Stomach smooth muscle (tissue), 2 donors: ENCODE measurements at regions not wholly inside any gene's neighbourhood (a gene's known extent, or its start where the extent isn't known, plus 50 kb on each side); places are given as distances from the start of the nearest gene placed in this dataset.

Experiments used
- H3K27ac ChIP-seq: one replicate; pipeline ENCODE4 v1.7.0; 2013; ENCODE audit warnings: mild to moderate bottlenecking, low read length, inconsistent platforms
- H3K27me3 ChIP-seq, 2 donors: one replicate each; pipeline ENCODE4 v1.7.0; 2013; ENCODE audit warnings: low read length in 2 of 2; ENCODE audit not compliant: insufficient read depth in 2 of 2, control insufficient read depth in 1 of 2
- H3K36me3 ChIP-seq, 2 donors: one replicate each; pipeline ENCODE4 v1.7.0; 2013; ENCODE audit warnings: low read length in 2 of 2; ENCODE audit not compliant: control insufficient read depth in 2 of 2, insufficient read depth in 2 of 2
- H3K4me1 ChIP-seq: one replicate; pipeline ENCODE4 v1.7.0; 2013; ENCODE audit warnings: low read length; ENCODE audit not compliant: control insufficient read depth, insufficient read depth
- H3K4me3 ChIP-seq, 2 donors: one replicate each; pipeline ENCODE4 v1.7.0; 2013; ENCODE audit warnings: low read length in 2 of 2
- H3K9ac ChIP-seq, 2 donors: one replicate each; pipeline ENCODE4 v1.7.0; 2013; ENCODE audit warnings: low read length in 2 of 2, mild to moderate bottlenecking in 1 of 2
- H3K9me3 ChIP-seq, 2 donors: one replicate each; pipeline ENCODE4 v1.7.0; 2013; ENCODE audit warnings: low read length in 2 of 2; ENCODE audit not compliant: control insufficient read depth in 2 of 2
- donor health status: healthy.
- donor health status: Pancreatic carcinoma.

DNA sequence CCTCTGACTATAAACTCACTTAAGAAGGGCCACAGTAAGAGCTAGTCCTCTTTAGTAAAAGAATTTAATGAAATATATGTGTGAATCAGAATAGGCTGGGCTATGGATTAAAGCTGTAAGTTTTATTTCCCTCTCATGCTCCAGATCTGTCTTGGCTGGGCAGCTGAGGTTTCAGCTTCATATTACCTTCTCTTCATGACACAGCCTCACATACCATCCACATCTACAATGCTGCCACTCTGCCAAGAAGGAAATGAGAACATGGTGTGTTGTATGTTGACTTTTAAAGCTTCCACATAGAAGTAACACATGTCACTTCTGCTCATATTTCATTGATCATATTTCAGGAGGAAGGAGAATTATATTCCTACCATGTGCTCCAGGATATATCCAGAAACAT, 776.0 kb upstream of the ACO1 start:
- H3K27me3 ChIP-seq = no peaks in the 10 kb centered on the region
- H3K27ac ChIP-seq = no peak overlapping the region
- no peaks in the 10 kb centered on the region for H3K4me1 ChIP-seq
- no peak overlapping the region for H3K4me3 ChIP-seq
- no peaks in the 10 kb centered on the region for H3K9me3 ChIP-seq
- H3K36me3 ChIP-seq = no peaks in the 10 kb centered on the region
- H3K9ac ChIP-seq = no peak overlapping the region

DNA sequence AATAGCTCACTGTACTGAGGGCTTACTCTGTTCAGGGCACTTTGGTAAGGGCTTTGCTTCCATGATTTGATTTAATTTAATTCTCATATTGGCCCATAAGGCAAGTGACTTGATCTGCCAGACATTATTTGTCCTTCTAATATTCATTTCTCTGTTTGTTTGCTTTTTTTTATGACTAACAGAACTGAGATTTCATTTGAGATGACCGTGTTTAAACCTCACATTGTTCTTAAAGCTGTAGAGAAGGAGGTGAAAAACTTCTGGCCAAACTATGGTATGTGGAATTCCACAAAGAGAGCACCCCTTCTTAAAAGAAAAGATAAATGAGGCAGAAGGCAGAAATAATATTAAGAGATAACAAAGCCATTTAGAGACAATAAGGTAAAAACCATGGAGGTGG, 775.6 kb upstream of the ACO1 start:
- Histone ChIP-seq H3K9ac (no peak overlapping the region), H3K27me3 (no peaks in the 10 kb centered on the region), H3K36me3 (no peaks in the 10 kb centered on the region), H3K4me3 (no peak overlapping the region), H3K9me3 (no peaks in the 10 kb centered on the region), H3K27ac (no peak overlapping the region), H3K4me1 (no peaks in the 10 kb centered on the region)

DNA sequence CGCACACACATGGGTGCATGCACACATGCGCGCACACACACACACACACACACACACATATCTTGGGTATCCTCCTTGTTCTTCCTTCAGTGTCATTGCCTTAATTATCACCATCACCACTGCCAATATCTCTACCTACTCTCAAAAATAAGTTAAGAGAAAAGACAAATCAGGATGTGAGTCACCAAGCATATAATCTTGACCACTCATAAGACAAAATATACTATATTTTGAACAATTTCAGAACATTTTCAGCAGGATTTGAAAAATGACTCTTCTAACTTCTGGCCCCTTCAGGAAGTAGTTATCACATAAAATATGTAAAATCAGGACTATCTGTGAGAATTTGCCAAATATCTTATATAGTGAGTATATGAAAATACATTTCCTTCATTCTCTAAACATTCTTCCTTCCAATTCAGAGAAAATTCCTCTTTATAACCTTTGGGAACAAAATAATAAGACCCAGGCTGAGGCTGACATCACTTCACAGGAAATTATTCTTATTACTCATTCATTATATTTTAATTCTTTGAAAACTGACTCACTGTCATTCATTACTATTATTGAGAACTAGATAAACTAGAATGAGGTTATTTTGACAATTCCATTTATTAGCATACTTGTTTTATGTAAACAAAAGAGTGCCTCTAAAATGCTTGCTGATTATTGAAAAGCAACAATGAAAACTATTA, 772.0 kb upstream of the ACO1 start:
- Histone ChIP-seq H3K27ac (no peak overlapping the region), H3K27me3 (no peaks in the 10 kb centered on the region), H3K4me3 (no peak overlapping the region), H3K9ac (no peak overlapping the region), H3K9me3 (no peaks in the 10 kb centered on the region), H3K4me1 (no peaks in the 10 kb centered on the region), H3K36me3 (no peaks in the 10 kb centered on the region)

DNA sequence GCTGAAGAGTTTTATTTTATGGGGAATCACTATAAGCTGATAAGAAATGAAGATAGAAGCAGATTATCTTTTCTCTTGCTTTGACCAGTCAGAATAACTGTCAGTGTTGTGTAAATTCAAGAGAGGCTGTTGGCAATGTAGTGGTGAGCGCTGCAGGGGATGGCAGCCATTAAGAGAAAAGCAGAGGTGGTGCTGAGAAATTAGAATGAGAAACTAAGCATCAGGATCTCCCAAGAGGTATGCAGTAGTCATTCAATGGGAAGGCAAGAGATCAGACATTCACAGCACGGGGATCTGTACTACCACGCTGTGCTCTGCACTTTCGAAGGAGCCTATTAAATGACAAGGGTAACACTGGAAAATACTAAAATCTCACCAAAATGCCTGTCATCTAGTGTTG, 768.5 kb upstream of the ACO1 start:
- Histone ChIP-seq H3K4me1 (no peaks in the 10 kb centered on the region), H3K27ac (no peak overlapping the region), H3K27me3 (no peaks in the 10 kb centered on the region), H3K4me3 (no peak overlapping the region), H3K36me3 (no peaks in the 10 kb centered on the region), H3K9ac (no peak overlapping the region), H3K9me3 (no peaks in the 10 kb centered on the region)

DNA sequence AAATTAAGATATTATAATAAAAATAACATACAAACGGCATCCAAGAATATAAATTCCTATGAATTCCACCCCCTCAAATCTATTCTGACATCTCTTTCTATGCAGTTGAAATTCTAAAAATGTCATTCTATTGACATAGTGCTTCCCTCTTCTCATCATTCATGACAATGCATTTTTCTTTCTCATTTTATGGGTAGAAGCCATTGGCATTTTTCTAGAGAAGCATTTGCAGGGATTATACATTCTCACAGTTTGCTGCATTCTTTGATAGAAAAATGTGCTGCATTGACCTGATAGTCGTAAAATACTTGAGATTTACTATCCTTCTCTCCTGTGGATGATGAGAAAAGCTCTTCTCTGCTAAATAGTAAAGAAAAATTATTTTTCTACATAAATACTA, 760.9 kb upstream of the ACO1 start:
- Histone ChIP-seq H3K9me3 (no peaks in the 10 kb centered on the region), H3K4me1 (no peaks in the 10 kb centered on the region), H3K9ac (no peak overlapping the region), H3K36me3 (no peaks in the 10 kb centered on the region), H3K27ac (no peak overlapping the region), H3K27me3 (no peaks in the 10 kb centered on the region), H3K4me3 (no peak overlapping the region)

DNA sequence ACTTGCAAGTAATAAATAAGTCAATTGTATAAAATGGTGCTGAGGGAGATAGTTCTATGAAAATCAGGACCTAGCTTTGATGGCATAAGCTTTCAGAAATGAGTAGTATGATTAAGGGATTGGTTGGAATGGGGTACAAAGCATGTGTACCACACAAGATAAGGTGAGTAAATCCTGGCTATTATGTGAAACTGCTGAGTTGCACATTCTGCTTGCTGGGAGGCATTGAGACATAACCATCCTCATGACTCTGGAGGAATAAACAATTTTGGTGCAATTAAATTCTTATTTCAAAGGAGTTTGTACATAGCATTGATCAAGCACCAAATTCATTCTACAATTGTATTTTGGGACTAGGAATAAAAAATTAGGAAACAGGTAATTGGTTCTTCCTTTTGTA, 755.2 kb upstream of the ACO1 start:
- Histone ChIP-seq H3K9me3 (no peaks in the 10 kb centered on the region), H3K36me3 (no peaks in the 10 kb centered on the region), H3K9ac (no peak overlapping the region), H3K4me1 (no peaks in the 10 kb centered on the region), H3K4me3 (no peak overlapping the region), H3K27ac (no peak overlapping the region), H3K27me3 (no peaks in the 10 kb centered on the region)

DNA sequence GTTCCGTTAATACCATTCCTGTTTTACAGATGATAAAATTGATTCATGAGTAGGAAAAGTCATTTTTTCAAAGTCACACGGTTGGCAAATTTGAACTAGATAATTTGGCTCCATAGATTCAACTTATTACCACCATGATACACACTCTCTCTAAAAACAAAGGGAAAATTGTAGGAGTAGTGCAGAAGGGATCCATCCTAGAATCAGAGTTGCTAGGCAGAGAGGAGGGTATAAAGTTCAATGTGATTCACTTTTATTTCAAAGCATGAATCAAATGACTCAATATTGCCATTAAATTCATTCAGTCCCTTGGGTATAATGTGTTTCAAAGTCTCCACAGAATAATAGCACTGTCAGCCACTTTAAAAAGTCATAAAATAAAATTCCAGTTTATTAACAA, 747.2 kb upstream of the ACO1 start:
- Histone ChIP-seq H3K27me3 (no peaks in the 10 kb centered on the region), H3K36me3 (no peaks in the 10 kb centered on the region), H3K9me3 (no peaks in the 10 kb centered on the region), H3K27ac (no peak overlapping the region), H3K9ac (no peak overlapping the region), H3K4me1 (no peaks in the 10 kb centered on the region), H3K4me3 (no peak overlapping the region)

DNA sequence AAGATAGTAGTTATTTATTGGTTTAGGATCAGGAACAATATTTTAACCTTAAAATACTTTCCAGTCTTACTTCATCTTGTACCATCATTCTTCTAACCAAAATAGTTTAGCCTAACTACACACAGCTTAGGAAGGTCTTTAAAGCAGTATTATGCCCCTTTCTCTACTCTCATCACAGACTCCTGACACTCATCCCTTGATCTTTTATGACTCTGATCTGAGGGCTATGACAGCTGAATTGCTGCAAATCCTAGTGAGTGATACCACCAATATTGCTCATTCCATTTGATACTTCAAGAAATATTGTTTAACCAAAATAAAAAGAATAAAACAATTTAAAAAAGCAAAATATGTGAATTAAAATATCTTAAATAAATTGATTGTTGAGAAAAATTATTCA, 746.6 kb upstream of the ACO1 start:
- H3K9me3 ChIP-seq = no peaks in the 10 kb centered on the region
- no peak overlapping the region for H3K9ac ChIP-seq

DNA sequence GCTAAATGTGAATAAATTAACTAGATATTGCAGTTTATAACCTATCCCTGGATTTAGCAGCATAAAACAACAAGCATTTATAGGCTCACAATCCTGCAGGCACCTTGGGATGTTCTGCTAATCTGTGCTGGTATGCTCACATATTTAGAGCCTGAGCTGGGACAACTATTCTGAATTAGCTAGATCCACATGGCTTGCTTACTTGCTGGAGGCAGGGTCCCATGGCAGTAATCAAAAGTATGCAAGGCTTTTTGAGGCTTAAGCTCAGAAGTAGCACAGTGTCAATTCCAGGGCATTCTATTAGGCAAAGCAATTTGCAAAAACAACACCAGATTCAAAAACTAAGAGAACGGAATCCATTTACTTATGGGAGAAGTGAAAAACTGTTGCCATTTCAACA, 745.0 kb upstream of the ACO1 start:
- Histone ChIP-seq H3K27me3 (no peaks in the 10 kb centered on the region), H3K27ac (no peak overlapping the region), H3K9me3 (no peaks in the 10 kb centered on the region), H3K36me3 (no peaks in the 10 kb centered on the region), H3K4me1 (no peaks in the 10 kb centered on the region), H3K9ac (no peak overlapping the region), H3K4me3 (no peak overlapping the region)

More for the DNA sequence above, 746.6 kb upstream of the ACO1 start:
- no peaks in the 10 kb centered on the region for H3K36me3 ChIP-seq
- no peaks in the 10 kb centered on the region for H3K4me1 ChIP-seq
- H3K27ac ChIP-seq = no peak overlapping the region
- H3K27me3 ChIP-seq = no peaks in the 10 kb centered on the region
- no peak overlapping the region for H3K4me3 ChIP-seq

DNA sequence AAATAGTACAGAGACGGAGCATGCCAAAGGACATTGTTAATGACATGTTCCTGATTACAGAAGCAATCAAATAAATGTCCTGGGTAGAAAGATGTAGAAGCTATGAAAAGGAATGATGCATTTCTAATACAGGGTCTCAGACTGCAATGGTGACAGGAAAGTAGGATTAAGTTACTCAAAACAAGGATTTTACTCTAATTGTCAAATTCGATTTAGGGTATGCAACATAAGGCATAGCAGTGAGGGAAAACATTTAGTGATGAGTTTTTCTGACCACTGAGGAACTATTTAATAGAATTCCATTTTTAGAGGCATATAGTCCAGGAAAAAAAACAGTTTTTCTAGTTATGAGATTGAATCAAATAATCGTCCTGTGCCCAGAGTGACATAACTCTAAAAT, 715.1 kb upstream of the ACO1 start:
- no peaks in the 10 kb centered on the region for H3K36me3 ChIP-seq
- no peaks in the 10 kb centered on the region for H3K27me3 ChIP-seq
- H3K9me3 ChIP-seq = peaks cover 0 to 4% of the 10 kb centered on the region in 2 donors
- H3K27ac ChIP-seq = no peak overlapping the region
- H3K9ac ChIP-seq = no peak overlapping the region
- H3K4me3 ChIP-seq = no peak overlapping the region
- no peaks in the 10 kb centered on the region for H3K4me1 ChIP-seq

DNA sequence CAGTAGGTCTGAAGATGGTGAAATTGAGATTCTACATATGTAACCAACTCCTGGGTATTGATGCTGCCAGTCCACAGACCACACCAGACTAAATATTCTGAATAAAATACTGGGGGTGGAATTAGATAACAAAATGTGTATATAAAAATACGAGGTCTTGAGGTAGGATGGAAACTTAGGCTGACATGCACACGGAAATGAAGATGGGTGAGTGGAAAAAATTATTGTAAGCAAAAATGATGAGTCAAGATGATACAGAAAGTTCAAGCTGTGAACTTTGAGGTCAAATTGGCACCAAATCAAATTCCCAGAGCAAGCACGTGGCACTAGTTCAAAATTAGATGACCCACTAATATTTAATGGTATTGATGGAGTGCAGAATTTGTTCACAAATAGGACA, 713.4 kb upstream of the ACO1 start:
- Histone ChIP-seq H3K9me3 (peaks cover 0 to 4% of the 10 kb centered on the region in 2 donors), H3K9ac (no peak overlapping the region), H3K36me3 (no peaks in the 10 kb centered on the region), H3K27me3 (no peaks in the 10 kb centered on the region), H3K27ac (no peak overlapping the region), H3K4me3 (no peak overlapping the region), H3K4me1 (no peaks in the 10 kb centered on the region)
